ENCODE measurements at regions not wholly inside any gene's neighbourhood (a gene's known extent, or its start where the extent isn't known, plus 50 kb on each side); places are given as distances from the start of the nearest gene placed in this dataset.

DNA sequence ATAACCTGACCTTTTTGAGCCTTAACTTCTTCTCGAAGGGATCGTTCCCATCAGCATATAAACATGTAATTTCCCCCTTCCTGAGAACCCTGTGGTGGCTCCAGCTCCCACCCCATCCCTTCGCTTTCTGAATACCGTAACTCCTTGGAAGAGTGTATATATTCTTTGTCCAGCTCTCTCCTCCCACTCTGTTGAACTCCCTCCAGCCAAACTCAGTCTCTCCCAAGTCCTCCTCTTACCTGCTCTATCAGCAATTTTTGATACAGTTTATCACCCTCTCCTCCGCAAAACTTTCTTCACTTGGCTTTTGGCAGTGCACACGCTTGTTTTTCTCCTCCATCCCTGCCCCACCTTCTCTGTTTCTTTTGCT is 109.9 kb upstream of the SLC25A33 start:
- TF ChIP-seq, protein P1, sequence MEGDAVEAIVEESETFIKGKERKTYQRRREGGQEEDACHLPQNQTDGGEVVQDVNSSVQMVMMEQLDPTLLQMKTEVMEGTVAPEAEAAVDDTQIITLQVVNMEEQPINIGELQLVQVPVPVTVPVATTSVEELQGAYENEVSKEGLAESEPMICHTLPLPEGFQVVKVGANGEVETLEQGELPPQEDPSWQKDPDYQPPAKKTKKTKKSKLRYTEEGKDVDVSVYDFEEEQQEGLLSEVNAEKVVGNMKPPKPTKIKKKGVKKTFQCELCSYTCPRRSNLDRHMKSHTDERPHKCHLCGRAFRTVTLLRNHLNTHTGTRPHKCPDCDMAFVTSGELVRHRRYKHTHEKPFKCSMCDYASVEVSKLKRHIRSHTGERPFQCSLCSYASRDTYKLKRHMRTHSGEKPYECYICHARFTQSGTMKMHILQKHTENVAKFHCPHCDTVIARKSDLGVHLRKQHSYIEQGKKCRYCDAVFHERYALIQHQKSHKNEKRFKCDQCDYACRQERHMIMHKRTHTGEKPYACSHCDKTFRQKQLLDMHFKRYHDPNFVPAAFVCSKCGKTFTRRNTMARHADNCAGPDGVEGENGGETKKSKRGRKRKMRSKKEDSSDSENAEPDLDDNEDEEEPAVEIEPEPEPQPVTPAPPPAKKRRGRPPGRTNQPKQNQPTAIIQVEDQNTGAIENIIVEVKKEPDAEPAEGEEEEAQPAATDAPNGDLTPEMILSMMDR (IDR thresholded peaks at IDR 0.05), result no peak
- no peak for TF ChIP-seq POLR2A (IDR thresholded peaks at IDR 0.05)

All from thyroid gland (tissue), 4 donors.